OCI-LY3 (cell line): ENCODE measurements at regions not wholly inside any gene's neighbourhood (a gene's known extent, or its start where the extent isn't known, plus 50 kb on each side); places are given as distances from the start of the nearest gene placed in this dataset.

Experiments used
- H2AFZ ChIP-seq: fragments of 200-600, 300-600 bp; shearing (Covaris generic); 2 replicates; pipeline ENCODE4 v1.6.0; 2014; ENCODE audit warnings: antibody characterized with exemption, low read depth, low read length
- H3K27ac ChIP-seq: fragments of 200-600, 300-600 bp; sonication (generic); 2 replicates; pipeline ENCODE4 v1.5.1; 2014; ENCODE audit warnings: mild to moderate bottlenecking, low read length, moderate library complexity, mixed read lengths
- H3K27me3 ChIP-seq: fragments of 200-600, 300-600 bp; sonication (generic); 2 replicates; pipeline ENCODE4 v1.6.1; 2014; ENCODE audit warnings: low read depth, low read length, mixed read lengths
- H3K36me3 ChIP-seq: fragments of 200-600, 300-600 bp; sonication (generic); replicated peaks from 2 replicates; pipeline ENCODE3; 2014; ENCODE audit warnings: low read depth, low read length, mixed read lengths
- H3K4me1 ChIP-seq: fragments of 300-600, 200-600 bp; sonication (generic); 2 replicates; pipeline ENCODE4 v1.6.1; 2014; ENCODE audit warnings: low read length, mixed read lengths
- H3K4me2 ChIP-seq: fragments of 200-600, 300-600 bp; sonication (generic); 2 replicates; pipeline ENCODE4 v1.6.1; 2014; ENCODE audit warnings: low read length, mixed read lengths
- H3K4me3 ChIP-seq: fragments of 300-600, 200-600 bp; sonication (generic); 2 replicates; pipeline ENCODE4 v1.5.1; 2014; ENCODE audit warnings: antibody characterized with exemption, mild to moderate bottlenecking, low read length, moderate library complexity
- H3K79me2 ChIP-seq: fragments of 300-600, 200-600 bp; shearing (Covaris generic); 2 replicates; pipeline ENCODE4 v1.6.1; 2014; ENCODE audit warnings: mild to moderate bottlenecking, low read length, mixed read lengths
- H3K9ac ChIP-seq: fragments of 300-600, 200-600 bp; shearing (Covaris generic); 2 replicates; pipeline ENCODE4 v1.6.0; 2014; ENCODE audit warnings: mild to moderate bottlenecking, low read length, moderate library complexity
- H3K9me3 ChIP-seq: fragments of 200-600, 300-600 bp; shearing (Covaris generic); 2 replicates; pipeline ENCODE4 v1.6.1; 2014; ENCODE audit warnings: low read length, mixed read lengths; ENCODE audit not compliant: insufficient read depth
- H4K20me1 ChIP-seq: fragments of 200-600, 300-600 bp; sonication (generic); 2 replicates; pipeline ENCODE4 v1.6.1; 2016; ENCODE audit warnings: low read length, mixed read lengths; ENCODE audit not compliant: insufficient read depth
- EZH2phosphoT487 ChIP-seq: fragments of 200-600 bp; shearing (Covaris generic); IDR thresholded peaks from 2 replicates; pipeline ENCODE4 v1.6.1; 2018; ENCODE audit warnings: antibody characterized with exemption, mixed run types, low read depth
- TF ChIP-seq, protein P1 (sequence below): fragments of 200-600, 300-600 bp; sonication (generic); IDR thresholded peaks from 2 replicates; pipeline ENCODE4 v1.5.1; 2014; ENCODE audit warnings: antibody characterized with exemption, low read length, low read depth

GRCh38 chrX:7262551-7262950 is 114.6 kb upstream of the PUDP start:
- Histone ChIP-seq H3K9ac (no peak overlapping the region), H4K20me1 (no peaks in the 10 kb centered on the region), H3K4me1 (peaks cover 32% of the 10 kb centered on the region), H3K4me2 (peak overlapping the region; percentile 71; the same call in 1 of the 2 replicates), H3K9me3 (peaks cover 6% of the 10 kb centered on the region; the same call in 1 of the 2 replicates), H2AFZ (no peak overlapping the region), H3K36me3 (peaks cover 3% of the 10 kb centered on the region), H3K27me3 (no peaks in the 10 kb centered on the region), H3K27ac (peak overlapping the region; percentile 74), H3K4me3 (no peak overlapping the region), H3K79me2 (no peaks in the 10 kb centered on the region)
- TF ChIP-seq, protein P1, sequence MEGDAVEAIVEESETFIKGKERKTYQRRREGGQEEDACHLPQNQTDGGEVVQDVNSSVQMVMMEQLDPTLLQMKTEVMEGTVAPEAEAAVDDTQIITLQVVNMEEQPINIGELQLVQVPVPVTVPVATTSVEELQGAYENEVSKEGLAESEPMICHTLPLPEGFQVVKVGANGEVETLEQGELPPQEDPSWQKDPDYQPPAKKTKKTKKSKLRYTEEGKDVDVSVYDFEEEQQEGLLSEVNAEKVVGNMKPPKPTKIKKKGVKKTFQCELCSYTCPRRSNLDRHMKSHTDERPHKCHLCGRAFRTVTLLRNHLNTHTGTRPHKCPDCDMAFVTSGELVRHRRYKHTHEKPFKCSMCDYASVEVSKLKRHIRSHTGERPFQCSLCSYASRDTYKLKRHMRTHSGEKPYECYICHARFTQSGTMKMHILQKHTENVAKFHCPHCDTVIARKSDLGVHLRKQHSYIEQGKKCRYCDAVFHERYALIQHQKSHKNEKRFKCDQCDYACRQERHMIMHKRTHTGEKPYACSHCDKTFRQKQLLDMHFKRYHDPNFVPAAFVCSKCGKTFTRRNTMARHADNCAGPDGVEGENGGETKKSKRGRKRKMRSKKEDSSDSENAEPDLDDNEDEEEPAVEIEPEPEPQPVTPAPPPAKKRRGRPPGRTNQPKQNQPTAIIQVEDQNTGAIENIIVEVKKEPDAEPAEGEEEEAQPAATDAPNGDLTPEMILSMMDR, result no peak
- TF ChIP-seq EZH2phosphoT487, result no peak

- Histone ChIP-seq H3K4me1 (peaks cover 32% of the 10 kb centered on the region), H2AFZ (no peak overlapping the region), H3K79me2 (no peaks in the 10 kb centered on the region), H3K27ac (peak overlapping the region; percentile 74), H3K9ac (peak overlapping the region; percentile 16; the same call in 1 of the 2 replicates), H3K9me3 (peaks cover 6% of the 10 kb centered on the region; the same call in 1 of the 2 replicates), H3K27me3 (no peaks in the 10 kb centered on the region), H3K36me3 (peaks cover 3% of the 10 kb centered on the region), H3K4me3 (peak overlapping the region; percentile 54), H3K4me2 (peak overlapping the region; percentile 71), H4K20me1 (no peaks in the 10 kb centered on the region)
- TF ChIP-seq EZH2phosphoT487, result no peak
- TF ChIP-seq, protein P1, result no peak
Observed at GRCh38 chrX:7261672-7262332, 113.8 kb upstream of the PUDP start.

- no peak overlapping the region for H3K27ac ChIP-seq
Observed at GRCh38 chrX:7254144-7254543, 106.2 kb upstream of the PUDP start.

DNA sequence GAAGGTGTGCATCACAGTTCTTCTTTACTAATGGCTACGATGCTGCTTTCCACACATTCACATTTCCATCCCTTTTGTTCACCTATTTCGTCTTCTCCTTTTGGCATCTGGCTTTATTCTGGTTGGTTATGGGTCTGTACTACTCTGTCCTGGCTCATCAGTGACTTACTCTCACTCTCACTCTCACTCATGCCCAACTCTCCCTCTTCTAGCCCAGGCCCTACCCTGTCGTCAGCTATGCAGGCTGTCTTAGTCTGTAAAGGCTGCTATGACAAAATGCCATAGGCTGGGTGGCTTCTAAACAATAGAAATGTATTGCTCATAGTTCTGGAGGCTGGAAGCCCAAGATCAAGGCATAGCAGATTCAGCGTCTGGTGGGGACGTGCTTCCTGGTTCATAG is 105.6 kb upstream of the PUDP start:
- no peaks in the 10 kb centered on the region for H3K4me1 ChIP-seq
- H3K79me2 ChIP-seq, result no peaks in the 10 kb centered on the region
- no peaks in the 10 kb centered on the region for H3K27me3 ChIP-seq
- H3K36me3 ChIP-seq, result no peaks in the 10 kb centered on the region
- TF ChIP-seq, protein P1, result no peak
- TF ChIP-seq EZH2phosphoT487, result no peak
- no peaks in the 10 kb centered on the region for H4K20me1 ChIP-seq
- no peak overlapping the region for H3K27ac ChIP-seq
- no peaks in the 10 kb centered on the region for H3K9me3 ChIP-seq
- H3K4me2 ChIP-seq, result no peak overlapping the region
- H3K4me3 ChIP-seq, result no peak overlapping the region
- no peak overlapping the region for H2AFZ ChIP-seq
- no peak overlapping the region for H3K9ac ChIP-seq

More at GRCh38 chrX:7254144-7254543, 106.2 kb upstream of the PUDP start:
- Histone ChIP-seq H3K79me2 (no peaks in the 10 kb centered on the region), H3K36me3 (no peaks in the 10 kb centered on the region), H3K4me3 (no peak overlapping the region), H3K4me1 (no peaks in the 10 kb centered on the region), H4K20me1 (no peaks in the 10 kb centered on the region), H3K9ac (no peak overlapping the region), H3K27me3 (no peaks in the 10 kb centered on the region), H3K9me3 (no peaks in the 10 kb centered on the region), H3K4me2 (no peak overlapping the region), H2AFZ (no peak overlapping the region)
- no peak for TF ChIP-seq EZH2phosphoT487
- TF ChIP-seq, protein P1, result no peak
